H9 (cell line): ENCODE measurements at regions not wholly inside any gene's neighbourhood (a gene's known extent, or its start where the extent isn't known, plus 50 kb on each side); places are given as distances from the start of the nearest gene placed in this dataset.

Source experiments
- DNase-seq: peaks from one replicate; pipeline ENCODE4 v3.0.0-alpha.2; 2017
- H2AFZ ChIP-seq: one replicate; pipeline ENCODE4 v1.6.1; 2013; ENCODE audit warnings: mild to moderate bottlenecking, low read length, control low read depth, moderate library complexity
- H2AK5ac ChIP-seq: 2 replicates; pipeline ENCODE4 v1.6.1; 2013; ENCODE audit warnings: low read length, control low read depth, mixed read lengths; ENCODE audit not compliant: insufficient read length
- H2BK120ac ChIP-seq: one replicate; pipeline ENCODE4 v1.6.1; 2013; ENCODE audit warnings: low read depth, mild to moderate bottlenecking, low read length, control low read depth, inconsistent platforms; ENCODE audit not compliant: poor library complexity, severe bottlenecking
- H2BK12ac ChIP-seq: 2 replicates; pipeline ENCODE4 v1.6.1; 2013; ENCODE audit warnings: low read length, control low read depth, mixed read lengths, low read depth; ENCODE audit not compliant: insufficient read length
- H2BK15ac ChIP-seq: 2 replicates; pipeline ENCODE4 v1.6.1; 2013; ENCODE audit warnings: low read depth, low read length, control low read depth
- H2BK20ac ChIP-seq: one replicate; pipeline ENCODE4 v1.6.1; 2013; ENCODE audit warnings: low read depth, mild to moderate bottlenecking, low read length, control low read depth, inconsistent platforms; ENCODE audit not compliant: poor library complexity, severe bottlenecking
- H2BK5ac ChIP-seq: 2 replicates; pipeline ENCODE4 v1.6.1; 2013; ENCODE audit warnings: low read length, control low read depth, mixed read lengths; ENCODE audit not compliant: insufficient read length
- H3K14ac ChIP-seq: 2 replicates; pipeline ENCODE4 v1.6.1; 2013; ENCODE audit warnings: low read length, control low read depth; ENCODE audit not compliant: insufficient read depth
- H3K18ac ChIP-seq: 2 replicates; pipeline ENCODE4 v1.6.1; 2013; ENCODE audit warnings: low read depth, mild to moderate bottlenecking, mixed read lengths, low read length, control low read depth; ENCODE audit not compliant: insufficient read length
- H3K23ac ChIP-seq: 2 replicates; pipeline ENCODE4 v1.6.1; 2013; ENCODE audit warnings: low read length, control low read depth, mixed read lengths, low read depth; ENCODE audit not compliant: insufficient read length
- H3K23me2 ChIP-seq: 2 replicates; pipeline ENCODE4 v1.6.1; 2013; ENCODE audit warnings: low read depth, mild to moderate bottlenecking, mixed read lengths, low read length, control low read depth; ENCODE audit not compliant: insufficient read length, poor library complexity, severe bottlenecking
- H3K27ac ChIP-seq: 2 replicates; pipeline ENCODE4 v1.5.1; 2013; ENCODE audit warnings: low read length, control low read depth, mixed read lengths, low read depth; ENCODE audit not compliant: insufficient read length
- H3K27me3 ChIP-seq: 2 replicates; pipeline ENCODE4 v1.6.1; 2013; ENCODE audit warnings: low read length, control low read depth, inconsistent platforms; ENCODE audit not compliant: insufficient read depth
- H3K4ac ChIP-seq: 2 replicates; pipeline ENCODE4 v1.6.1; 2013; ENCODE audit warnings: low read depth, mild to moderate bottlenecking, control low read depth, inconsistent platforms, low read length, moderate library complexity
- H3K4me1 ChIP-seq: 2 replicates; pipeline ENCODE4 v1.6.1; 2013; ENCODE audit warnings: low read length, control low read depth, inconsistent platforms; ENCODE audit not compliant: insufficient read depth
- H3K4me2 ChIP-seq: 2 replicates; pipeline ENCODE4 v1.6.1; 2013; ENCODE audit warnings: low read length, control low read depth, mixed read lengths; ENCODE audit not compliant: insufficient read length, insufficient read depth
- H3K56ac ChIP-seq: 2 replicates; pipeline ENCODE4 v1.6.1; 2013; ENCODE audit warnings: low read depth, mild to moderate bottlenecking, mixed read lengths, low read length, control low read depth; ENCODE audit not compliant: insufficient read length
- H3K79me1 ChIP-seq: 2 replicates; pipeline ENCODE4 v1.6.1; 2013; ENCODE audit warnings: low read depth, mild to moderate bottlenecking, moderate library complexity, low read length, control low read depth, inconsistent platforms; ENCODE audit not compliant: insufficient read depth, poor library complexity, severe bottlenecking
- H3K79me2 ChIP-seq: 2 replicates; pipeline ENCODE4 v1.6.1; 2013; ENCODE audit warnings: low read length, control low read depth, inconsistent platforms; ENCODE audit not compliant: insufficient read depth
- H3K9ac ChIP-seq: 2 replicates; pipeline ENCODE4 v1.6.1; 2013; ENCODE audit warnings: low read length, control low read depth, mixed read lengths; ENCODE audit not compliant: insufficient read length; ENCODE audit errors: extremely low read depth
- H3K9me3 ChIP-seq: one replicate; pipeline ENCODE4 v1.6.1; 2013; ENCODE audit warnings: low read depth, low read length, inconsistent platforms; ENCODE audit not compliant: control insufficient read depth
- H3T11ph ChIP-seq: one replicate; pipeline ENCODE4 v1.6.1; 2013; ENCODE audit warnings: mild to moderate bottlenecking, low read length, control low read depth, inconsistent platforms
- H4K20me1 ChIP-seq: one replicate; pipeline ENCODE4 v1.6.1; 2013; ENCODE audit not compliant: control insufficient read depth, insufficient read length, insufficient read depth
- H4K5ac ChIP-seq: 2 replicates; pipeline ENCODE4 v1.6.1; 2013; ENCODE audit warnings: low read depth, mild to moderate bottlenecking, mixed read lengths, low read length, control low read depth; ENCODE audit not compliant: insufficient read length
- H4K8ac ChIP-seq: replicated peaks from 2 replicates; pipeline ENCODE4 v1.6.1; 2013; ENCODE audit warnings: low read length, control low read depth, mixed read lengths, low read depth; ENCODE audit not compliant: insufficient read length
- H4K91ac ChIP-seq: 2 replicates; pipeline ENCODE4 v1.6.1; 2013; ENCODE audit warnings: low read depth, mild to moderate bottlenecking, moderate library complexity, mixed read lengths, low read length, control low read depth; ENCODE audit not compliant: insufficient read length
- H3K27ac Mint-ChIP-seq, 3 experiments: 2 replicates in 2 of 3; 3 replicates in 1 of 3; pipeline ENCODE4 v1.8.0; 2020 to 2021; ENCODE audit warnings: mixed read lengths in 3 of 3, mild to moderate bottlenecking in 1 of 3, moderate library complexity in 1 of 3
- H3K27me3 Mint-ChIP-seq: 2 replicates; pipeline ENCODE4 v1.8.0; 2021; ENCODE audit warnings: low read depth, mild to moderate bottlenecking, moderate library complexity, mixed read lengths
- H3K36me3 Mint-ChIP-seq, 3 experiments: 2 replicates in 2 of 3; 3 replicates in 1 of 3; pipeline ENCODE4 v1.8.0; 2020 to 2021; ENCODE audit warnings: low read depth in 3 of 3, mixed read lengths in 3 of 3; ENCODE audit not compliant: insufficient read depth in 1 of 3
- H3K4me1 Mint-ChIP-seq, 2 experiments: 2 replicates each; pipeline ENCODE4 v1.8.0; 2020; ENCODE audit warnings: mixed read lengths in 2 of 2
- H3K4me3 Mint-ChIP-seq, 2 experiments: 2 replicates in 1 of 2; 3 replicates in 1 of 2; pipeline ENCODE4 v1.8.0; 2020 to 2021; ENCODE audit warnings: mild to moderate bottlenecking in 2 of 2, mixed read lengths in 2 of 2, moderate library complexity in 1 of 2
- H3K9me3 Mint-ChIP-seq, 2 experiments: 2 replicates in 1 of 2; 3 replicates in 1 of 2; pipeline ENCODE4 v1.8.0; 2020; ENCODE audit warnings: mild to moderate bottlenecking in 2 of 2, mixed read lengths in 2 of 2, moderate library complexity in 1 of 2
- CTCF ChIP-seq: fragments of 200-600 bp; sonication (generic); conservative IDR thresholded peaks from 3 replicates; pipeline ENCODE4 v1.8.0; 2021; ENCODE audit warnings: antibody characterized with exemption, mild to moderate bottlenecking
- WGBS: extraction: QIAGEN DNeasy Blood & Tissue Kit; methylation state at CpG from one replicate; pipeline ENCODE4 v1.1.7; 2013; ENCODE audit warnings: missing lambda C conversion rate, low lambda C conversion rate, mixed read lengths; ENCODE audit not compliant: insufficient read length; ENCODE audit errors: extremely low coverage; 5-methylcytosine and 5-hydroxymethylcytosine counted together

GRCh38 chr2:20138696-20139095 is 86.2 kb downstream of the SDC1 start:
- no peaks in the 10 kb centered on the region for H3K79me1 ChIP-seq
- H2BK20ac ChIP-seq: no peak overlapping the region
- Mint-ChIP-seq H3K4me3 (no peak overlapping the region), H3K27me3 (peaks cover 4% of the 10 kb centered on the region), H3K27ac (no peak overlapping the region), H3K36me3 (no peaks in the 10 kb centered on the region), H3K4me1 (peaks cover 19 to 38% of the 10 kb centered on the region in 2 experiments), H3K9me3 (no peaks in the 10 kb centered on the region)
- no peak overlapping the region for H2AFZ ChIP-seq
- H3K4me1 ChIP-seq: no peaks in the 10 kb centered on the region
- no peak overlapping the region for H2BK12ac ChIP-seq
- H3T11ph ChIP-seq: no peak overlapping the region
- DNase-seq: no peak
- no peaks in the 10 kb centered on the region for H3K27me3 ChIP-seq
- H3K27ac ChIP-seq: no peak overlapping the region
- H3K23me2 ChIP-seq: no peaks in the 10 kb centered on the region
- no peak overlapping the region for H4K91ac ChIP-seq
- H3K4ac ChIP-seq: no peak overlapping the region
- H3K4me2 ChIP-seq: no peak overlapping the region
- H3K9me3 ChIP-seq: no peaks in the 10 kb centered on the region
- H3K14ac ChIP-seq: no peak overlapping the region
- H3K79me2 ChIP-seq: no peaks in the 10 kb centered on the region
- no peaks in the 10 kb centered on the region for H4K20me1 ChIP-seq
- no peak overlapping the region for H2BK120ac ChIP-seq
- no peak overlapping the region for H3K56ac ChIP-seq
- H4K8ac ChIP-seq: no peak overlapping the region
- no peak for TF ChIP-seq CTCF
- H4K5ac ChIP-seq: no peak overlapping the region
- H3K23ac ChIP-seq: no peak overlapping the region
- no peak overlapping the region for H3K18ac ChIP-seq
- H2BK15ac ChIP-seq: no peak overlapping the region
- WGBS: no CpG with 5 or more reads among the region's 6 CpGs
- H3K9ac ChIP-seq: no peak overlapping the region
- no peak overlapping the region for H2BK5ac ChIP-seq
- H2AK5ac ChIP-seq: no peak overlapping the region
